ENCODE measurements at regions not wholly inside any gene's neighbourhood (a gene's known extent, or its start where the extent isn't known, plus 50 kb on each side); places are given as distances from the start of the nearest gene placed in this dataset.
"Not testable (repeated sequence)": the region's sequence is repeated elsewhere in the genome, so short reads cannot be mapped to it uniquely, and the experiment has no call there.

GRCh38 chr13:42396901-42397655, 125.1 kb downstream of the AKAP11 start:
- DNase-seq (ENCODE audit: low read depth), result peak; percentile 12

- DNase-seq (ENCODE audit: low read depth), result peak; percentile 41
Observed at GRCh38 chr13:42398533-42398932, 126.6 kb downstream of the AKAP11 start.

- no peak for DNase-seq (ENCODE audit: low read depth)
Observed at GRCh38 chr13:42400188-42400833, 128.4 kb downstream of the AKAP11 start.

- no peak for DNase-seq (ENCODE audit: low read depth)
Observed at GRCh38 chr13:42401376-42401775, 129.4 kb downstream of the AKAP11 start.

GRCh38 chr13:42405665-42406390, 133.9 kb downstream of the AKAP11 start:
- no peak for DNase-seq (ENCODE audit: low read depth)

- DNase-seq (ENCODE audit: low read depth), result no peak
Observed at GRCh38 chr13:42409075-42409474, 137.1 kb downstream of the AKAP11 start.

GRCh38 chr13:42409551-42409950, 137.6 kb downstream of the AKAP11 start:
- DNase-seq (ENCODE audit: low read depth), result no peak

GRCh38 chr13:42412812-42413483, 141.0 kb downstream of the AKAP11 start:
- no peak for DNase-seq (ENCODE audit: low read depth)

- no peak for DNase-seq (ENCODE audit: low read depth)
Observed at GRCh38 chr13:42413484-42413815, 141.5 kb downstream of the AKAP11 start.

GRCh38 chr13:42417626-42418025, 145.7 kb downstream of the AKAP11 start:
- no peak for DNase-seq (ENCODE audit: low read depth)

GRCh38 chr13:42418184-42418583, 146.2 kb downstream of the AKAP11 start:
- no peak for DNase-seq (ENCODE audit: low read depth)

GRCh38 chr13:42420304-42420703, 148.4 kb downstream of the AKAP11 start:
- DNase-seq (ENCODE audit: low read depth), result no peak

- DNase-seq (ENCODE audit: low read depth), result no peak
Observed at GRCh38 chr13:42422681-42423080, 150.7 kb downstream of the AKAP11 start.

GRCh38 chr13:42424182-42424581, 149.8 kb upstream of the TNFSF11 start:
- DNase-seq (ENCODE audit: low read depth), result no peak

GRCh38 chr13:42445354-42445753, 128.6 kb upstream of the TNFSF11 start:
- DNase-seq (ENCODE audit: low read depth), result no peak

- not testable (repeated sequence) for DNase-seq (ENCODE audit: low read depth)
Observed at GRCh38 chr13:42446597-42446996, 127.4 kb upstream of the TNFSF11 start.

- DNase-seq (ENCODE audit: low read depth), result no peak
Observed at GRCh38 chr13:42453091-42453645, 120.8 kb upstream of the TNFSF11 start.

- DNase-seq (ENCODE audit: low read depth), result no peak
Observed at GRCh38 chr13:42454749-42455148, 119.2 kb upstream of the TNFSF11 start.

- DNase-seq (ENCODE audit: low read depth), result no peak
Observed at GRCh38 chr13:42458193-42458592, 115.8 kb upstream of the TNFSF11 start.

GRCh38 chr13:42466123-42466522, 107.8 kb upstream of the TNFSF11 start:
- DNase-seq (ENCODE audit: low read depth), result no peak

- no peak for DNase-seq (ENCODE audit: low read depth)
Observed at GRCh38 chr13:42466609-42467008, 107.3 kb upstream of the TNFSF11 start.

GRCh38 chr13:42474954-42475353, 99.0 kb upstream of the TNFSF11 start:
- no peak for DNase-seq (ENCODE audit: low read depth)
